ENCODE measurements at regions not wholly inside any gene's neighbourhood (a gene's known extent, or its start where the extent isn't known, plus 50 kb on each side); places are given as distances from the start of the nearest gene placed in this dataset.

DNA sequence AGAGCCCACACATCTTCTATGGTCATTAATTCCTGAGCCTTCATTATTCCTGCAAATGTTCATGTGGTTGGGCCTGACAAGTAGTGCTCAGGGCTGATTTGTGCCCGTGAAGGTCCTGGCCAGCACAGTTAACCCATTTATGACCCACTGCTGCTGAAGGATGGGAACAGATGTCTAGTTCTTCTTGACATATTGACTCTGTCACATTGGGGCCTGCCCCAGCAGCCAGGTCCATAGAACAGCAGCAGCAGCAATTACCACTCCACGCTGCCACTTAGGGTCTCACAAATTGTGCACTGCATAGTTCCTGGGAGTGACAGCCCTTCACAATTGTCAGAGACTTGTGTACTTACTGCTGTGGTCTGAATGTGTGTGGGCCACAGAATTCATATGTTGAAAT, 442.3 kb upstream of the RGPD4 start:
- Histone ChIP-seq H3K79me2 (replicated peaks; ENCODE audit: insufficient read depth, low read length) (no peaks in the 10 kb centered on the region), H2AFZ (ENCODE audit: low read depth, low read length) (no peak overlapping the region), H3K9ac (ENCODE audit: low read length) (no peak overlapping the region), H3F3A (ENCODE audit: insufficient read depth, low read length, poor library complexity, severe bottlenecking) (no peaks in the 10 kb centered on the region), H3K36me3 (ENCODE audit: insufficient read depth, low read length) (no peaks in the 10 kb centered on the region), H3K4me2 (ENCODE audit: low read length) (no peak overlapping the region), H3K27me3 (ENCODE audit: insufficient read depth, low read depth, low read length) (no peaks in the 10 kb centered on the region), H3K4me3 (ENCODE audit: low read length) (no peak overlapping the region), H3K9me3 (ENCODE audit: low read length) (no peaks in the 10 kb centered on the region), H3K27ac (ENCODE audit: low read length) (no peak overlapping the region), H3K9me2 (ENCODE audit: insufficient read depth, low read length) (no peaks in the 10 kb centered on the region), H4K20me1 (ENCODE audit: insufficient read depth) (no peaks in the 10 kb centered on the region)
- TF ChIP-seq EP300 (conservative IDR thresholded peaks at IDR 0.05; ENCODE audit: poor library complexity, severe bottlenecking) (no peak), MXI1 (conservative IDR thresholded peaks at IDR 0.05; ENCODE audit: poor library complexity, severe bottlenecking) (no peak), SMC3 (conservative IDR thresholded peaks at IDR 0.05; ENCODE audit: poor library complexity) (no peak), POLR2AphosphoS5 (IDR thresholded peaks at IDR 0.05) (no peak), TAF1 (IDR thresholded peaks at IDR 0.05; ENCODE audit: low read depth) (no peak), RAD21 (conservative IDR thresholded peaks at IDR 0.05) (no peak), EZH2 (IDR thresholded peaks at IDR 0.05; ENCODE audit: borderline replicate concordance, insufficient read depth, low read length, poor library complexity, severe bottlenecking) (no peak)
- TF ChIP-seq, protein P1, sequence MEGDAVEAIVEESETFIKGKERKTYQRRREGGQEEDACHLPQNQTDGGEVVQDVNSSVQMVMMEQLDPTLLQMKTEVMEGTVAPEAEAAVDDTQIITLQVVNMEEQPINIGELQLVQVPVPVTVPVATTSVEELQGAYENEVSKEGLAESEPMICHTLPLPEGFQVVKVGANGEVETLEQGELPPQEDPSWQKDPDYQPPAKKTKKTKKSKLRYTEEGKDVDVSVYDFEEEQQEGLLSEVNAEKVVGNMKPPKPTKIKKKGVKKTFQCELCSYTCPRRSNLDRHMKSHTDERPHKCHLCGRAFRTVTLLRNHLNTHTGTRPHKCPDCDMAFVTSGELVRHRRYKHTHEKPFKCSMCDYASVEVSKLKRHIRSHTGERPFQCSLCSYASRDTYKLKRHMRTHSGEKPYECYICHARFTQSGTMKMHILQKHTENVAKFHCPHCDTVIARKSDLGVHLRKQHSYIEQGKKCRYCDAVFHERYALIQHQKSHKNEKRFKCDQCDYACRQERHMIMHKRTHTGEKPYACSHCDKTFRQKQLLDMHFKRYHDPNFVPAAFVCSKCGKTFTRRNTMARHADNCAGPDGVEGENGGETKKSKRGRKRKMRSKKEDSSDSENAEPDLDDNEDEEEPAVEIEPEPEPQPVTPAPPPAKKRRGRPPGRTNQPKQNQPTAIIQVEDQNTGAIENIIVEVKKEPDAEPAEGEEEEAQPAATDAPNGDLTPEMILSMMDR (IDR thresholded peaks at IDR 0.05; ENCODE audit: poor library complexity, severe bottlenecking): no peak
- TF ChIP-seq, protein P2, sequence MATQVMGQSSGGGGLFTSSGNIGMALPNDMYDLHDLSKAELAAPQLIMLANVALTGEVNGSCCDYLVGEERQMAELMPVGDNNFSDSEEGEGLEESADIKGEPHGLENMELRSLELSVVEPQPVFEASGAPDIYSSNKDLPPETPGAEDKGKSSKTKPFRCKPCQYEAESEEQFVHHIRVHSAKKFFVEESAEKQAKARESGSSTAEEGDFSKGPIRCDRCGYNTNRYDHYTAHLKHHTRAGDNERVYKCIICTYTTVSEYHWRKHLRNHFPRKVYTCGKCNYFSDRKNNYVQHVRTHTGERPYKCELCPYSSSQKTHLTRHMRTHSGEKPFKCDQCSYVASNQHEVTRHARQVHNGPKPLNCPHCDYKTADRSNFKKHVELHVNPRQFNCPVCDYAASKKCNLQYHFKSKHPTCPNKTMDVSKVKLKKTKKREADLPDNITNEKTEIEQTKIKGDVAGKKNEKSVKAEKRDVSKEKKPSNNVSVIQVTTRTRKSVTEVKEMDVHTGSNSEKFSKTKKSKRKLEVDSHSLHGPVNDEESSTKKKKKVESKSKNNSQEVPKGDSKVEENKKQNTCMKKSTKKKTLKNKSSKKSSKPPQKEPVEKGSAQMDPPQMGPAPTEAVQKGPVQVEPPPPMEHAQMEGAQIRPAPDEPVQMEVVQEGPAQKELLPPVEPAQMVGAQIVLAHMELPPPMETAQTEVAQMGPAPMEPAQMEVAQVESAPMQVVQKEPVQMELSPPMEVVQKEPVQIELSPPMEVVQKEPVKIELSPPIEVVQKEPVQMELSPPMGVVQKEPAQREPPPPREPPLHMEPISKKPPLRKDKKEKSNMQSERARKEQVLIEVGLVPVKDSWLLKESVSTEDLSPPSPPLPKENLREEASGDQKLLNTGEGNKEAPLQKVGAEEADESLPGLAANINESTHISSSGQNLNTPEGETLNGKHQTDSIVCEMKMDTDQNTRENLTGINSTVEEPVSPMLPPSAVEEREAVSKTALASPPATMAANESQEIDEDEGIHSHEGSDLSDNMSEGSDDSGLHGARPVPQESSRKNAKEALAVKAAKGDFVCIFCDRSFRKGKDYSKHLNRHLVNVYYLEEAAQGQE (IDR thresholded peaks at IDR 0.05; ENCODE audit: borderline replicate concordance): no peak

- no peak overlapping the region for H3K9ac ChIP-seq (ENCODE audit: low read length)
- H3F3A ChIP-seq (ENCODE audit: insufficient read depth, low read length, poor library complexity, severe bottlenecking): no peaks in the 10 kb centered on the region
- H3K36me3 ChIP-seq (ENCODE audit: insufficient read depth, low read length): no peaks in the 10 kb centered on the region
- H3K27me3 ChIP-seq (ENCODE audit: insufficient read depth, low read depth, low read length): no peaks in the 10 kb centered on the region
- peak; percentile 46 for TF ChIP-seq EP300 (conservative IDR thresholded peaks at IDR 0.05; ENCODE audit: poor library complexity, severe bottlenecking)
- no peak for TF ChIP-seq POLR2AphosphoS5 (IDR thresholded peaks at IDR 0.05)
- TF ChIP-seq SMC3 (conservative IDR thresholded peaks at IDR 0.05; ENCODE audit: poor library complexity): no peak
- H3K27ac ChIP-seq (ENCODE audit: low read length): peak overlapping the region; percentile 61
- H3K9me3 ChIP-seq (ENCODE audit: low read length): no peaks in the 10 kb centered on the region
- H3K4me3 ChIP-seq (ENCODE audit: low read length): no peak overlapping the region
- H2AFZ ChIP-seq (ENCODE audit: low read depth, low read length): peak overlapping the region; percentile 1
- no peak overlapping the region for H3K4me2 ChIP-seq (ENCODE audit: low read length)
- H3K79me2 ChIP-seq (replicated peaks; ENCODE audit: insufficient read depth, low read length): no peaks in the 10 kb centered on the region
- H3K9me2 ChIP-seq (ENCODE audit: insufficient read depth, low read length): no peaks in the 10 kb centered on the region
- H4K20me1 ChIP-seq (ENCODE audit: insufficient read depth): no peaks in the 10 kb centered on the region
Observed at GRCh38 chr2:107385921-107386320, 440.8 kb upstream of the RGPD4 start.
